ENCODE measurements at regions not wholly inside any gene's neighbourhood (a gene's known extent, or its start where the extent isn't known, plus 50 kb on each side); places are given as distances from the start of the nearest gene placed in this dataset.

GRCh38 chr2:217438821-217439220 is 564.0 kb downstream of the TNS1 start:
- TF ChIP-seq, protein P1, sequence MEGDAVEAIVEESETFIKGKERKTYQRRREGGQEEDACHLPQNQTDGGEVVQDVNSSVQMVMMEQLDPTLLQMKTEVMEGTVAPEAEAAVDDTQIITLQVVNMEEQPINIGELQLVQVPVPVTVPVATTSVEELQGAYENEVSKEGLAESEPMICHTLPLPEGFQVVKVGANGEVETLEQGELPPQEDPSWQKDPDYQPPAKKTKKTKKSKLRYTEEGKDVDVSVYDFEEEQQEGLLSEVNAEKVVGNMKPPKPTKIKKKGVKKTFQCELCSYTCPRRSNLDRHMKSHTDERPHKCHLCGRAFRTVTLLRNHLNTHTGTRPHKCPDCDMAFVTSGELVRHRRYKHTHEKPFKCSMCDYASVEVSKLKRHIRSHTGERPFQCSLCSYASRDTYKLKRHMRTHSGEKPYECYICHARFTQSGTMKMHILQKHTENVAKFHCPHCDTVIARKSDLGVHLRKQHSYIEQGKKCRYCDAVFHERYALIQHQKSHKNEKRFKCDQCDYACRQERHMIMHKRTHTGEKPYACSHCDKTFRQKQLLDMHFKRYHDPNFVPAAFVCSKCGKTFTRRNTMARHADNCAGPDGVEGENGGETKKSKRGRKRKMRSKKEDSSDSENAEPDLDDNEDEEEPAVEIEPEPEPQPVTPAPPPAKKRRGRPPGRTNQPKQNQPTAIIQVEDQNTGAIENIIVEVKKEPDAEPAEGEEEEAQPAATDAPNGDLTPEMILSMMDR (IDR thresholded peaks at IDR 0.05) = no peak
- TF ChIP-seq POLR2A (IDR thresholded peaks at IDR 0.05) = no peak
